Cardiac fibroblast (primary cell): ENCODE measurements at regions not wholly inside any gene's neighbourhood (a gene's known extent, or its start where the extent isn't known, plus 50 kb on each side); places are given as distances from the start of the nearest gene placed in this dataset.
A peak's percentile ranks its signal among the peaks of the same experiment; 100 is the strongest.

Experiments
- DNase-seq, 2 donors: peaks; one replicate each; pipeline versions ENCODE4 v3.0.0 to v3.0.0-alpha.2; 2010; ENCODE audit warnings: low read depth in 2 of 2
- H3K4me3 ChIP-seq, 2 donors: replicated peaks in 1 of 2; 1 replicate in 1 of 2; 2 replicates in 1 of 2; pipeline ENCODE4 v1.5.1; 2011; ENCODE audit warnings: low read depth in 2 of 2, low read length in 2 of 2, mild to moderate bottlenecking in 2 of 2, moderate library complexity in 1 of 2
- CTCF ChIP-seq: IDR thresholded peaks from one replicate; pipeline ENCODE4 v1.5.1; 2011; ENCODE audit warnings: low read depth, mild to moderate bottlenecking, low read length, inconsistent platforms

- no peak for DNase-seq
- no peak for TF ChIP-seq CTCF
- H3K4me3 ChIP-seq = no peak overlapping the region
Measured at GRCh38 chr6:164377348-164377918, 932.0 kb downstream of the C6orf118 start.

GRCh38 chr6:164370773-164371172 is 938.6 kb downstream of the C6orf118 start:
- peak; percentile 62 to 73 for DNase-seq
- H3K4me3 ChIP-seq = no peak overlapping the region
- no peak for TF ChIP-seq CTCF

- no peak for DNase-seq
- TF ChIP-seq CTCF = no peak
- H3K4me3 ChIP-seq = no peak overlapping the region
Measured at GRCh38 chr6:164359441-164359840, 944.9 kb downstream of the QKI start.

- DNase-seq = no peak
- H3K4me3 ChIP-seq = no peak overlapping the region
- TF ChIP-seq CTCF = no peak
Measured at GRCh38 chr6:164359036-164359435, 944.5 kb downstream of the QKI start.

- H3K4me3 ChIP-seq = no peak overlapping the region
- no peak for DNase-seq
- TF ChIP-seq CTCF = no peak
Measured at GRCh38 chr6:164356814-164357213, 942.3 kb downstream of the QKI start.

- no peak for TF ChIP-seq CTCF
- DNase-seq = no peak
- H3K4me3 ChIP-seq = no peak overlapping the region
Measured at GRCh38 chr6:164347455-164347854, 932.9 kb downstream of the QKI start.

- no peak for DNase-seq
- TF ChIP-seq CTCF = no peak
Measured at GRCh38 chr6:164346631-164347030, 932.1 kb downstream of the QKI start.

More at GRCh38 chr6:164346631-164347030, 932.1 kb downstream of the QKI start:
- no peak overlapping the region for H3K4me3 ChIP-seq
